Spleen (tissue), 11 donors: ENCODE measurements at regions not wholly inside any gene's neighbourhood (a gene's known extent, or its start where the extent isn't known, plus 50 kb on each side); places are given as distances from the start of the nearest gene placed in this dataset.
"Not testable (repeated sequence)": the region's sequence is repeated elsewhere in the genome, so short reads cannot be mapped to it uniquely, and the experiment has no call there.

Experiments used
- DNase-seq: peaks from one replicate; pipeline ENCODE4 v3.0.0-alpha.2; 2020
- H3K27ac ChIP-seq, 8 donors: fragments of 200-600 bp; sonication (generic) in 7 of 8; 1 replicate in 4 of 8; 2 replicates in 4 of 8; pipeline versions ENCODE4 v1.5.0 to v1.8.0; 2016 to 2021; ENCODE audit warnings: inconsistent platforms in 4 of 8, mild to moderate bottlenecking in 4 of 8, moderate library complexity in 1 of 8
- H3K27me3 ChIP-seq, 7 donors: fragments of 200-600 bp; sonication (generic) in 6 of 7; replicated peaks in 1 of 7; 1 replicate in 4 of 7; 2 replicates in 3 of 7; pipeline versions ENCODE4 v1.5.0 to v1.8.0; 2016 to 2021; ENCODE audit warnings: inconsistent platforms in 3 of 7, mild to moderate bottlenecking in 1 of 7
- H3K36me3 ChIP-seq, 6 donors: fragments of 200-600 bp; sonication (generic) in 5 of 6; 1 replicate in 4 of 6; 2 replicates in 2 of 6; pipeline versions ENCODE4 v1.5.0 to v1.8.0; 2016 to 2021; ENCODE audit warnings: inconsistent platforms in 2 of 6
- H3K4me1 ChIP-seq, 6 donors: fragments of 200-600 bp; sonication (generic) in 5 of 6; 1 replicate in 3 of 6; 2 replicates in 3 of 6; pipeline versions ENCODE4 v1.5.0 to v1.8.0; 2016 to 2021; ENCODE audit warnings: inconsistent platforms in 3 of 6
- H3K4me3 ChIP-seq, 8 donors: fragments of 200-600 bp; sonication (generic) in 7 of 8; 1 replicate in 4 of 8; 2 replicates in 4 of 8; pipeline versions ENCODE4 v1.5.0 to v1.8.0; 2016 to 2021; ENCODE audit warnings: inconsistent platforms in 4 of 8, mild to moderate bottlenecking in 4 of 8, moderate library complexity in 2 of 8
- H3K9me3 ChIP-seq, 8 donors: fragments of 200-600 bp; sonication (generic) in 7 of 8; 1 replicate in 4 of 8; 2 replicates in 4 of 8; pipeline versions ENCODE4 v1.5.0 to v1.8.0; 2016 to 2021; ENCODE audit warnings: inconsistent platforms in 4 of 8
- POLR2A ChIP-seq, 3 donors: fragments of 450-650 bp; IDR thresholded peaks; one replicate each; pipeline ENCODE4 v1.5.1; 2017; ENCODE audit warnings: antibody characterized with exemption in 3 of 3, mild to moderate bottlenecking in 1 of 3
- POLR2AphosphoS5 ChIP-seq, 3 donors: sonication (generic); formaldehyde crosslinking; IDR thresholded peaks; one replicate each; pipeline ENCODE4 v1.5.1; 2017; ENCODE audit warnings: antibody characterized with exemption in 3 of 3
- WGBS, 5 donors: extraction: QIAGEN DNeasy Blood & Tissue Kit in 3 of 5; methylation state at CpG; one replicate each; pipeline versions ENCODE4 v1.1.5 to v1.1.7; 2013 to 2018; 5-methylcytosine and 5-hydroxymethylcytosine counted together
- intact Hi-C: fragments of 100-400 bp; cut with DNase I; formaldehyde crosslinking; loops from one replicate; pipeline ENCODE4 v1.15.0; 2023; ENCODE audit warnings: low total_unique reads
- TF ChIP-seq, protein P1 (sequence below), 11 experiments: fragments of 200-600 bp in 7 of 11; fragments of 450-650 bp in 4 of 11; sonication (generic) in 4 of 11; IDR thresholded peaks in 8 of 11; conservative IDR thresholded peaks in 3 of 11; 1 replicate in 7 of 11; 2 replicates in 4 of 11; pipeline versions ENCODE4 v1.4.0 to v1.8.0; 2016 to 2021; ENCODE audit warnings: antibody characterized with exemption in 11 of 11, inconsistent platforms in 4 of 11, mild to moderate bottlenecking in 1 of 11
- donor health status: healthy with polysubstance abuse.
- donor health status: DM: no; HTN: no; CAD: no; lungs with moderate emphysema.
- donor health status: DM: no; HTN: no; CAD: no.
- donor health status: Bipolar disorder and iron deficiency.
- donor health status: healthy.
- donor health status: DM: no; HTN: no; CAD: no.
- donor health status: DM: yes; HTN: yes; CAD: no.

DNA sequence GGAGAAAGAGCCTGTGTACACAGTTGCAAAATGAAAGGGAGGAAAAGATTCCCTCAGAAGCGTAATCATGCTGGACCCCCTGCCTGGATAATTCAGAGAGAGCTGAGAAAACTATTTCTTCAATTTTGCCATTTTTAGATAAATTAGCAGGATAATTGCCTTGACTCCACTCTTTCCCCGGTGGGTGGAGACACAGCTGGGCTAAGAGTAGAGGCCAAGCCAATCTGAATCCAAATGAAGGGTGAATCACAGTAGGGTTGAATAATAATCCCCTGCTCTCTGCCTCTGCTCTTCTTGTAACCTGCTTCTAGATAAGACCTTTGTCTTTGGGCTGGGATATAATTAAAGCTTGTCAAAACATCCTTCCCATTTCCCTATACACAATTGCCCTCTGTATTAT, 150.1 kb downstream of the CAPZA3 start:
- H3K36me3 ChIP-seq, result no peaks in the 10 kb centered on the region
- no peak for DNase-seq
- intact Hi-C loops, result no loop called here
- no peak overlapping the region for H3K27ac ChIP-seq
- 75 to 88% (median 81%) methylated on average over 2 of the region's 2 CpGs for WGBS, 5 donors
- TF ChIP-seq, protein P1, sequence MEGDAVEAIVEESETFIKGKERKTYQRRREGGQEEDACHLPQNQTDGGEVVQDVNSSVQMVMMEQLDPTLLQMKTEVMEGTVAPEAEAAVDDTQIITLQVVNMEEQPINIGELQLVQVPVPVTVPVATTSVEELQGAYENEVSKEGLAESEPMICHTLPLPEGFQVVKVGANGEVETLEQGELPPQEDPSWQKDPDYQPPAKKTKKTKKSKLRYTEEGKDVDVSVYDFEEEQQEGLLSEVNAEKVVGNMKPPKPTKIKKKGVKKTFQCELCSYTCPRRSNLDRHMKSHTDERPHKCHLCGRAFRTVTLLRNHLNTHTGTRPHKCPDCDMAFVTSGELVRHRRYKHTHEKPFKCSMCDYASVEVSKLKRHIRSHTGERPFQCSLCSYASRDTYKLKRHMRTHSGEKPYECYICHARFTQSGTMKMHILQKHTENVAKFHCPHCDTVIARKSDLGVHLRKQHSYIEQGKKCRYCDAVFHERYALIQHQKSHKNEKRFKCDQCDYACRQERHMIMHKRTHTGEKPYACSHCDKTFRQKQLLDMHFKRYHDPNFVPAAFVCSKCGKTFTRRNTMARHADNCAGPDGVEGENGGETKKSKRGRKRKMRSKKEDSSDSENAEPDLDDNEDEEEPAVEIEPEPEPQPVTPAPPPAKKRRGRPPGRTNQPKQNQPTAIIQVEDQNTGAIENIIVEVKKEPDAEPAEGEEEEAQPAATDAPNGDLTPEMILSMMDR (IDR thresholded peaks at IDR 0.05 in 8 of 11, conservative IDR thresholded peaks at IDR 0.05 in 3 of 11), result no peak
- TF ChIP-seq POLR2A (IDR thresholded peaks at IDR 0.05) (no peak), POLR2AphosphoS5 (IDR thresholded peaks at IDR 0.05) (no peak)
- no peak overlapping the region for H3K4me3 ChIP-seq
- no peaks in the 10 kb centered on the region for H3K27me3 ChIP-seq
- H3K4me1 ChIP-seq, result no peaks in the 10 kb centered on the region
- H3K9me3 ChIP-seq, result peaks cover 0 to 8% (median 0%) of the 10 kb centered on the region in 8 donors

DNA sequence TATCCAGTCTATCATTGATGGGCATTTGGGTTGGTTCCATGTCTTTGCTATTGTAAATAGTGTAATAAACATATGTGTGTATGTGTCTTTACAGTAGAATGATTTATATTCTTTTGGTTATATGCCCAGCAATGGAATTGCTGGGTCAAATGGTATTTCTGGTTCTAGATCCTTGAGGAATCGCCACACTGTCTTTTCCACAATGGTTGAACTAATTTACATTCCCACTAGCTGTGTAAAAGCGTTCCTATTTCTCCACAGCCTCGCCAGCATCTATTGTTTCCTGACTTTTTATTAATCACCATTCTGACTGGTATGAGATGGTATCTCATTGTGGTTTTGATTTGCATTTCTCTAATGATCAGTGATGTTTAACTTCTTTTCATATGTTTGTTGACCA, 152.7 kb downstream of the CAPZA3 start:
- H3K27ac ChIP-seq, H3K36me3 ChIP-seq, H3K4me3 ChIP-seq, intact Hi-C loops, H3K27me3 ChIP-seq, DNase-seq, H3K4me1 ChIP-seq: not testable (repeated sequence)
- WGBS, 5 donors, result 79 to 86% (median 79%) methylated on average over 3 of the region's 3 CpGs
- peaks cover 0 to 11% (median 0%) of the 10 kb centered on the region in 8 donors for H3K9me3 ChIP-seq

DNA sequence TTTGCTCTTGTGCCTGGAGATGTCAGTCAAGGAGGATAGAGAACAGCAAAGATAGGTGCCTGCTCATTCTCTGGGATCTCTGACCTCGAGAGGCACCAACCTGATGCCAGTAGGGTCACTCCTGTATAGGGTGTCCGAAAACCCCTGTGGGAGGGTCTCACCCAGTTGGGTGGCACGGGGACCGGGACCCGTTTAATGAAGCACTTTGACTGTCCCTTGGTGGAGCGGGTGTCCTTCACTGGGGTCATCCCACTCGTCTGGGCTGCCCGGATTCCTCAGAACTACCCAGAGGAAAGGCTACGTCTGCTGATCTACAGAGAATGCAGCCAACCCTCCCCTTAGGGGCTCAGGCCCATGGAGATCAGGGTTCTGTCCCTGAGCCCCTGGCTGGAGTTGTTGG, 157.6 kb downstream of the CAPZA3 start:
- no peak overlapping the region for H3K27ac ChIP-seq
- TF ChIP-seq, protein P1 (IDR thresholded peaks at IDR 0.05 in 8 of 11, conservative IDR thresholded peaks at IDR 0.05 in 3 of 11), result no peak
- no peak for TF ChIP-seq POLR2A (IDR thresholded peaks at IDR 0.05)
- no peak for TF ChIP-seq POLR2AphosphoS5 (IDR thresholded peaks at IDR 0.05)
- H3K4me1 ChIP-seq, result no peaks in the 10 kb centered on the region
- peaks cover 0 to 14% (median 0%) of the 10 kb centered on the region in 8 donors for H3K9me3 ChIP-seq
- 86 to 95% (median 92%) methylated on average over 4 to 9 of the region's 9 CpGs for whole genome bisulfite sequencing, 5 donors
- H3K36me3 ChIP-seq, result no peaks in the 10 kb centered on the region
- H3K27me3 ChIP-seq, result peaks cover 0 to 9% (median 0%) of the 10 kb centered on the region in 7 donors
- no peak overlapping the region for H3K4me3 ChIP-seq
- intact Hi-C loops, result no loop called here
- DNase-seq, result no peak

DNA sequence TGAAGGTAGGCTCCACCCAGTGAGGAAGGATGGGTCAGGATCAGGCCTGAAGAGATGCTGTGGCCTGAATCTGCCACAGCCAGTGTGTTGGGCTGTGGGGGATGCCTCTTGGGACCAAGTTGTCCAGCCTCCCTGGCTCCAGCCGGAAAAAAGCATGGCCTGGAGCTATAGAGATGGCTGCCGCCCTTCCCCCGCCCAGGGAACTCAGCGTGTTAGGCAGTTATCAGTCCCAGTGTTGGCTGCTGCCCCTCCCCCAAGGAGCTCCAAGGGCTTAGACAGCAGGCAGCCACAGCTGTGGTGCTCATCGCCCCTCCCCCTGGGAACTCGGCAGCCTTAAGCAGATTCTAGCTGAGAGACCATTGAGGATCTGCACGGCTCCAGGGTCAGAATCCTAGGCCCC, 158.0 kb downstream of the CAPZA3 start:
- Histone ChIP-seq H3K9me3 (peaks cover 0 to 14% (median 0%) of the 10 kb centered on the region in 8 donors), H3K27ac (no peak overlapping the region), H3K36me3 (no peaks in the 10 kb centered on the region), H3K27me3 (peaks cover 0 to 9% (median 0%) of the 10 kb centered on the region in 7 donors), H3K4me1 (no peaks in the 10 kb centered on the region), H3K4me3 (no peak overlapping the region)
- no peak for DNase-seq
- 63 to 88% (median 84%) methylated on average over 5 to 7 of the region's 7 CpGs for whole genome bisulfite sequencing, 5 donors
- TF ChIP-seq POLR2A (IDR thresholded peaks at IDR 0.05) (no peak), POLR2AphosphoS5 (IDR thresholded peaks at IDR 0.05) (no peak)
- TF ChIP-seq, protein P1 (IDR thresholded peaks at IDR 0.05 in 8 of 11, conservative IDR thresholded peaks at IDR 0.05 in 3 of 11), result no peak
- intact Hi-C loops, result no loop called here

DNA sequence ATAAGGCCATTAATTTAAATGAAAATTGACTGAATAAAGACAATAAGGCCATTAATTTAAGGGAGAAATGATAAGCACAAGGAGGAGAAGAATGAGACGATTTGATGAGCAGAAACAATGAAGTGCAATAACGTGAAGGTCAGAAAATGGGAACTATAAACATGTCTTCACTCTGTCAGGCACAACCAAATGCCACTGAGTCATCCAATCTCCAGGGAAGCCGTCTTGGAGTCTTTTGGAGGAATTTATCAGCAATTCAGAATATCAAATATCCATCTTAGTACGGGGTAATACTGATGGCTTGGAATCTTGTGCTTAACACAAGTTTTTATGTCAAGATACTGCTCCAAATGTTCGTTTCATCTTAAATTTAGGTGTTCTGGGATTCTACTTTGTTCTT, 159.9 kb downstream of the CAPZA3 start:
- no peaks in the 10 kb centered on the region for H3K4me1 ChIP-seq
- intact Hi-C loops, result no loop called here
- DNase-seq, result no peak
- H3K27ac ChIP-seq, result no peak overlapping the region
- TF ChIP-seq, protein P1 (IDR thresholded peaks at IDR 0.05 in 8 of 11, conservative IDR thresholded peaks at IDR 0.05 in 3 of 11), result no peak
- TF ChIP-seq POLR2A (IDR thresholded peaks at IDR 0.05) (no peak), POLR2AphosphoS5 (IDR thresholded peaks at IDR 0.05) (no peak)
- no peak overlapping the region for H3K4me3 ChIP-seq
- no peaks in the 10 kb centered on the region for H3K36me3 ChIP-seq
- WGBS, 5 donors, result 68 to 79% (median 74%) methylated on average over 5 of the region's 5 CpGs
- H3K27me3 ChIP-seq, result peaks cover 0 to 9% (median 0%) of the 10 kb centered on the region in 7 donors
- peaks cover 0 to 10% (median 0%) of the 10 kb centered on the region in 8 donors for H3K9me3 ChIP-seq
